H1 (cell line): ENCODE measurements at regions not wholly inside any gene's neighbourhood (a gene's known extent, or its start where the extent isn't known, plus 50 kb on each side); places are given as distances from the start of the nearest gene placed in this dataset.

Experiments
- CTCF ChIA-PET: fragments of 300-600 bp; sonication (Branson Sonifier 250); formaldehyde crosslinking; loops from one replicate; lab custom pipeline; 2021; ENCODE audit not compliant: partially characterized antibody; lab: Charles Lee
- POLR2A ChIA-PET: fragments of 300-600 bp; sonication (Branson Sonifier 250); formaldehyde crosslinking; loops from one replicate; lab custom pipeline; 2021; ENCODE audit warnings: inconsistent platforms; ENCODE audit not compliant: partially characterized antibody; lab: Charles Lee
- DNase-seq, 2 experiments: peaks; one replicate each; pipeline versions ENCODE4 v3.0.0 to v3.0.0-alpha.2; 2010 to 2022; ENCODE audit warnings: low spot score in 2 of 2, low read depth in 1 of 2, mixed read lengths in 1 of 2
- FAIRE-seq: peaks from 2 replicates; lab custom pipeline; 2011; peaks lifted over from hg19 to GRCh38; lab: Jason Lieb, UNC
- H2AFZ ChIP-seq: 2 replicates; pipeline ENCODE4 v1.8.1; 2012; ENCODE audit warnings: low read length, inconsistent platforms
- H2AK5ac ChIP-seq: 2 replicates; pipeline ENCODE4 v1.6.1; 2013; ENCODE audit warnings: low read depth, low read length
- H2BK120ac ChIP-seq: replicated peaks from 2 replicates; pipeline ENCODE3; 2013; ENCODE audit warnings: low read depth, low read length, inconsistent platforms
- H2BK12ac ChIP-seq: 2 replicates; pipeline ENCODE4 v1.6.1; 2013; ENCODE audit warnings: low read depth, low read length
- H2BK15ac ChIP-seq: 2 replicates; pipeline ENCODE4 v1.6.1; 2013; ENCODE audit warnings: low read length
- H2BK20ac ChIP-seq: 2 replicates; pipeline ENCODE4 v1.6.1; 2013; ENCODE audit warnings: low read length
- H2BK5ac ChIP-seq: 2 replicates; pipeline ENCODE4 v1.6.1; 2013; ENCODE audit warnings: low read depth, low read length
- H3K14ac ChIP-seq: 2 replicates; pipeline ENCODE4 v1.6.1; 2013; ENCODE audit warnings: inconsistent platforms; ENCODE audit not compliant: insufficient read length
- H3K18ac ChIP-seq: 2 replicates; pipeline ENCODE4 v1.6.1; 2013; ENCODE audit warnings: low read length; ENCODE audit errors: extremely low read depth
- H3K23ac ChIP-seq: 2 replicates; pipeline ENCODE4 v1.6.1; 2013; ENCODE audit warnings: inconsistent platforms; ENCODE audit not compliant: insufficient read length
- H3K23me2 ChIP-seq: 2 replicates; pipeline ENCODE4 v1.6.1; 2013; ENCODE audit warnings: low read depth, low read length
- H3K27ac ChIP-seq: 2 replicates; pipeline ENCODE4 v1.6.1; 2011; ENCODE audit warnings: low read depth, low read length, inconsistent platforms
- H3K27me3 ChIP-seq, 4 experiments: replicated peaks in 1 of 4; 1 replicate in 1 of 4; 2 replicates in 3 of 4; pipeline versions ENCODE4 v1.6.1 to v1.8.1; 2011 to 2013; ENCODE audit warnings: low read length in 3 of 4, mild to moderate bottlenecking in 3 of 4, inconsistent platforms in 2 of 4, mixed read lengths in 2 of 4, moderate library complexity in 1 of 4; ENCODE audit not compliant: control insufficient read depth in 3 of 4, insufficient read depth in 3 of 4; ENCODE audit errors: extremely low read depth in 1 of 4
- H3K36me3 ChIP-seq, 4 experiments: 2 replicates each; pipeline versions ENCODE4 v1.6.1 to v1.8.1; 2011 to 2013; ENCODE audit warnings: mild to moderate bottlenecking in 4 of 4, low read length in 3 of 4, moderate library complexity in 2 of 4, control low read depth in 1 of 4, inconsistent platforms in 1 of 4; ENCODE audit not compliant: insufficient read depth in 4 of 4, control insufficient read depth in 2 of 4
- H3K4ac ChIP-seq: replicated peaks from 2 replicates; pipeline ENCODE3; 2013; ENCODE audit warnings: low read length, low read depth, mixed read lengths, inconsistent platforms; ENCODE audit not compliant: insufficient read length
- H3K4me1 ChIP-seq, 4 experiments: replicated peaks in 1 of 4; 1 replicate in 1 of 4; 2 replicates in 3 of 4; pipeline versions ENCODE4 v1.6.1 to v1.8.1; 2011 to 2013; ENCODE audit warnings: low read length in 3 of 4, inconsistent platforms in 2 of 4, mixed read lengths in 1 of 4; ENCODE audit not compliant: insufficient read depth in 4 of 4, control insufficient read depth in 3 of 4
- H3K4me2 ChIP-seq, 2 experiments: 2 replicates each; pipeline versions ENCODE4 v1.6.1 to v1.8.1; 2011 to 2013; ENCODE audit warnings: low read depth in 2 of 2, low read length in 2 of 2, control low read depth in 1 of 2, inconsistent platforms in 1 of 2, mild to moderate bottlenecking in 1 of 2; ENCODE audit not compliant: insufficient read depth in 1 of 2
- H3K4me3 ChIP-seq, 4 experiments: fragments of 200-600, 300-600 bp in 1 of 4; sonication (generic), shearing (Covaris generic), sonication (Bioruptor Twin) in 1 of 4; 2 replicates each; pipeline versions ENCODE4 v1.5.1 to v1.8.1; 2011 to 2016; ENCODE audit warnings: low read length in 4 of 4, low read depth in 3 of 4, control low read depth in 2 of 4, inconsistent platforms in 2 of 4, mild to moderate bottlenecking in 2 of 4, mixed read lengths in 1 of 4, moderate library complexity in 1 of 4; ENCODE audit not compliant: insufficient read depth in 2 of 4; ENCODE audit errors: extremely low read depth in 1 of 4
- H3K56ac ChIP-seq: replicated peaks from 2 replicates; pipeline ENCODE3; 2013; ENCODE audit warnings: low read depth, mild to moderate bottlenecking, mixed read lengths, low read length, inconsistent platforms; ENCODE audit not compliant: insufficient read length
- H3K79me1 ChIP-seq: 2 replicates; pipeline ENCODE4 v1.6.1; 2013; ENCODE audit warnings: low read depth, low read length, control low read depth
- H3K79me2 ChIP-seq, 2 experiments: 2 replicates each; pipeline versions ENCODE4 v1.6.1 to v1.8.1; 2012 to 2013; ENCODE audit warnings: low read length in 2 of 2, mild to moderate bottlenecking in 2 of 2, inconsistent platforms in 1 of 2; ENCODE audit not compliant: insufficient read depth in 2 of 2, control insufficient read depth in 1 of 2
- H3K9ac ChIP-seq, 4 experiments: replicated peaks in 1 of 4; 1 replicate in 1 of 4; 2 replicates in 3 of 4; pipeline versions ENCODE4 v1.6.1 to v1.8.1; 2011 to 2013; ENCODE audit warnings: low read depth in 3 of 4, low read length in 3 of 4, control low read depth in 2 of 4, mild to moderate bottlenecking in 2 of 4, moderate library complexity in 2 of 4, inconsistent platforms in 1 of 4; ENCODE audit errors: extremely low read depth in 1 of 4
- H3K9me3 ChIP-seq, 2 experiments: 2 replicates each; pipeline versions ENCODE4 v1.6.1 to v1.8.1; 2012 to 2013; ENCODE audit warnings: mild to moderate bottlenecking in 2 of 2, moderate library complexity in 2 of 2, control low read depth in 1 of 2, inconsistent platforms in 1 of 2, low read depth in 1 of 2, low read length in 1 of 2, mixed read lengths in 1 of 2; ENCODE audit not compliant: insufficient read depth in 2 of 2
- H4K20me1 ChIP-seq, 2 experiments: replicated peaks in 1 of 2; 2 replicates each; pipeline versions ENCODE3 to v1.8.1; 2011 to 2013; ENCODE audit warnings: inconsistent platforms in 2 of 2, low read length in 2 of 2, mild to moderate bottlenecking in 1 of 2; ENCODE audit not compliant: insufficient read depth in 2 of 2, control insufficient read depth in 1 of 2
- H4K5ac ChIP-seq: 2 replicates; pipeline ENCODE4 v1.6.1; 2013; ENCODE audit warnings: low read length, low read depth, mixed read lengths, inconsistent platforms; ENCODE audit not compliant: insufficient read length
- H4K8ac ChIP-seq: 2 replicates; pipeline ENCODE4 v1.8.0; 2013; ENCODE audit warnings: mild to moderate bottlenecking, moderate library complexity, low read length, inconsistent platforms; ENCODE audit not compliant: insufficient read depth; ENCODE audit errors: extremely low read depth
- H4K91ac ChIP-seq: replicated peaks from 2 replicates; pipeline ENCODE3; 2013; ENCODE audit warnings: low read length, mixed read lengths, inconsistent platforms; ENCODE audit not compliant: insufficient read length
- ATF3 ChIP-seq: IDR thresholded peaks from 2 replicates; pipeline ENCODE4 v1.6.1; 2011; ENCODE audit warnings: low read depth, mild to moderate bottlenecking, low read length; ENCODE audit not compliant: insufficient read depth
- BACH1 ChIP-seq: IDR thresholded peaks from 2 replicates; pipeline ENCODE4 v1.6.1; 2012; ENCODE audit warnings: low read length, improper control_type of control experiment
- CREB1 ChIP-seq: IDR thresholded peaks from 2 replicates; pipeline ENCODE4 v1.6.1; 2012; ENCODE audit warnings: inconsistent platforms
- CTBP2 ChIP-seq: IDR thresholded peaks from 2 replicates; pipeline ENCODE4 v1.7.0; 2011; ENCODE audit warnings: borderline replicate concordance, mild to moderate bottlenecking, moderate library complexity, mixed read lengths, low read length; ENCODE audit not compliant: insufficient read depth, insufficient read length
- GTF2F1 ChIP-seq: IDR thresholded peaks from 2 replicates; pipeline ENCODE4 v1.6.1; 2012; ENCODE audit warnings: low read depth, low read length, improper control_type of control experiment, borderline replicate concordance
- NANOG ChIP-seq: IDR thresholded peaks from 2 replicates; pipeline ENCODE4 v1.6.1; 2011; ENCODE audit warnings: low read length, low read depth, mild to moderate bottlenecking, inconsistent platforms; ENCODE audit not compliant: insufficient read depth, poor library complexity, severe bottlenecking
- POLR2AphosphoS5 ChIP-seq: IDR thresholded peaks from 2 replicates; pipeline ENCODE4 v1.6.1; 2011; ENCODE audit warnings: low read depth, low read length
- RXRA ChIP-seq: IDR thresholded peaks from 2 replicates; pipeline ENCODE4 v1.6.1; 2011; ENCODE audit warnings: low read depth, mild to moderate bottlenecking, low read length, moderate library complexity; ENCODE audit not compliant: insufficient read depth
- SP2 ChIP-seq: IDR thresholded peaks from 2 replicates; pipeline ENCODE4 v1.6.1; 2012; ENCODE audit warnings: mild to moderate bottlenecking, low read length, inconsistent platforms
- SP4 ChIP-seq: IDR thresholded peaks from 2 replicates; pipeline ENCODE4 v1.6.1; 2012; ENCODE audit warnings: low read length, inconsistent platforms
- TAF7 ChIP-seq: optimal IDR thresholded peaks from 2 replicates; pipeline ENCODE3; 2011; ENCODE audit warnings: low read depth, mild to moderate bottlenecking, inconsistent platforms, low read length, moderate library complexity, borderline replicate concordance
- USF2 ChIP-seq: IDR thresholded peaks from 2 replicates; pipeline ENCODE4 v1.6.1; 2011; ENCODE audit warnings: low read length, improper control_type of control experiment
- WGBS, 2 experiments: shearing (Covaris generic) in 1 of 2; methylation state at CpG; one replicate each; pipeline versions ENCODE4 v1.1.6 to v1.1.7; 2013 to 2015; ENCODE audit warnings: low lambda C conversion rate in 2 of 2, mixed read lengths in 2 of 2, inconsistent platforms in 1 of 2, low coverage in 1 of 2, missing lambda C conversion rate in 1 of 2; ENCODE audit not compliant: insufficient replicate concordance in 2 of 2, insufficient coverage in 1 of 2, insufficient read length in 1 of 2; ENCODE audit errors: extremely low coverage in 1 of 2, missing lambda C conversion rate in 1 of 2; 5-methylcytosine and 5-hydroxymethylcytosine counted together

- CTCF ChIA-PET = no interaction called here
- no peak overlapping the region for H2BK5ac ChIP-seq
- no peak overlapping the region for H3K9ac ChIP-seq
- no peak overlapping the region for H3K4me3 ChIP-seq
- no peak overlapping the region for H2BK120ac ChIP-seq
- H3K23me2 ChIP-seq = no peaks in the 10 kb centered on the region
- POLR2A ChIA-PET = no interaction called here
- no peak overlapping the region for H3K23ac ChIP-seq
- DNase-seq = no peak
- H4K5ac ChIP-seq = no peak overlapping the region
- H3K79me2 ChIP-seq = no peaks in the 10 kb centered on the region
- H4K8ac ChIP-seq = no peak overlapping the region
- H3K9me3 ChIP-seq = no peaks in the 10 kb centered on the region
- H2AFZ ChIP-seq = no peak overlapping the region
- H2BK15ac ChIP-seq = no peak overlapping the region
- no peak overlapping the region for H3K4me2 ChIP-seq
- WGBS, 2 experiments = 94 to 100% methylated on average over 1 to 2 of the region's 2 CpGs
- no peak overlapping the region for H2BK12ac ChIP-seq
- H3K36me3 ChIP-seq = no peaks in the 10 kb centered on the region
- H3K14ac ChIP-seq = no peak overlapping the region
- FAIRE-seq = no peak
- H2BK20ac ChIP-seq = no peak overlapping the region
- no peak overlapping the region for H3K56ac ChIP-seq
- H3K27ac ChIP-seq = no peak overlapping the region
- no peaks in the 10 kb centered on the region for H4K20me1 ChIP-seq
- peaks cover 0 to 1% (median 0%) of the 10 kb centered on the region in 4 experiments; a peak in 1 of 7 replicates for H3K27me3 ChIP-seq
- H3K18ac ChIP-seq = no peak overlapping the region
- H2AK5ac ChIP-seq = no peak overlapping the region
- H3K79me1 ChIP-seq = no peaks in the 10 kb centered on the region
- no peak overlapping the region for H3K4ac ChIP-seq
- no peak overlapping the region for H4K91ac ChIP-seq
- H3K4me1 ChIP-seq = peaks cover 0 to 3% (median 0%) of the 10 kb centered on the region in 4 experiments; a peak in 1 of 7 replicates
- TF ChIP-seq CTBP2 = no peak
- TF ChIP-seq POLR2AphosphoS5 = no peak
- no peak for TF ChIP-seq ATF3
- TF ChIP-seq TAF7 = no peak
- no peak for TF ChIP-seq RXRA
- no peak for TF ChIP-seq NANOG
- TF ChIP-seq USF2 = no peak
- TF ChIP-seq GTF2F1 = no peak
- no peak for TF ChIP-seq CREB1
- no peak for TF ChIP-seq SP4
- no peak for TF ChIP-seq BACH1
- no peak for TF ChIP-seq SP2
These were observed 450.5 kb upstream of the MPDZ start for GRCh38 chr9:13729955-13730354.
